Osteoblast (primary cell): ENCODE measurements at regions not wholly inside any gene's neighbourhood (a gene's known extent, or its start where the extent isn't known, plus 50 kb on each side); places are given as distances from the start of the nearest gene placed in this dataset.

Experiments used
- DNase-seq: peaks from one replicate; pipeline ENCODE4 v3.0.0; 2011; ENCODE audit warnings: low spot score, mixed read lengths; ENCODE audit not compliant: insufficient read length; ENCODE audit errors: missing footprints
- H2AFZ ChIP-seq: 2 replicates; pipeline ENCODE4 v1.6.0; 2011; ENCODE audit warnings: mild to moderate bottlenecking, low read length
- H3K27ac ChIP-seq: 2 replicates; pipeline ENCODE4 v1.5.1; 2011; ENCODE audit warnings: mild to moderate bottlenecking, low read depth, low read length, moderate library complexity
- H3K27me3 ChIP-seq: 2 replicates; pipeline ENCODE4 v1.6.0; 2012; ENCODE audit warnings: mild to moderate bottlenecking, control low read depth, inconsistent platforms, low read length, moderate library complexity; ENCODE audit not compliant: insufficient read depth
- H3K36me3 ChIP-seq: 2 replicates; pipeline ENCODE4 v1.5.1; 2011; ENCODE audit warnings: mild to moderate bottlenecking, low read length, control low read depth, moderate library complexity; ENCODE audit not compliant: insufficient read depth
- H3K4me1 ChIP-seq: 2 replicates; pipeline ENCODE4 v1.5.1; 2011; ENCODE audit warnings: mild to moderate bottlenecking, low read length, control low read depth, moderate library complexity; ENCODE audit not compliant: insufficient read depth
- H3K4me2 ChIP-seq: 2 replicates; pipeline ENCODE4 v1.6.0; 2011; ENCODE audit warnings: mild to moderate bottlenecking, low read length; ENCODE audit not compliant: insufficient read depth
- H3K4me3 ChIP-seq: fragments of 200-600 bp; sonication (generic); 3 replicates; pipeline ENCODE4 v1.5.1; 2012; ENCODE audit warnings: mild to moderate bottlenecking, low read length, inconsistent platforms; ENCODE audit not compliant: insufficient read depth
- H3K79me2 ChIP-seq: 2 replicates; pipeline ENCODE4 v1.6.0; 2012; ENCODE audit warnings: mild to moderate bottlenecking, low read length, control low read depth, inconsistent platforms; ENCODE audit not compliant: insufficient read depth
- H3K9me3 ChIP-seq: 2 replicates; pipeline ENCODE4 v1.5.1; 2011; ENCODE audit warnings: low read depth, low read length, control low read depth
- H4K20me1 ChIP-seq: 2 replicates; pipeline ENCODE4 v1.6.0; 2012; ENCODE audit warnings: mild to moderate bottlenecking, low read length, control low read depth; ENCODE audit not compliant: insufficient read depth
- TF ChIP-seq, protein P1 (sequence below): IDR thresholded peaks from 2 replicates; pipeline ENCODE4 v1.5.1; 2011; ENCODE audit warnings: mild to moderate bottlenecking, low read depth, low read length, moderate library complexity; ENCODE audit errors: extremely low read depth

DNA sequence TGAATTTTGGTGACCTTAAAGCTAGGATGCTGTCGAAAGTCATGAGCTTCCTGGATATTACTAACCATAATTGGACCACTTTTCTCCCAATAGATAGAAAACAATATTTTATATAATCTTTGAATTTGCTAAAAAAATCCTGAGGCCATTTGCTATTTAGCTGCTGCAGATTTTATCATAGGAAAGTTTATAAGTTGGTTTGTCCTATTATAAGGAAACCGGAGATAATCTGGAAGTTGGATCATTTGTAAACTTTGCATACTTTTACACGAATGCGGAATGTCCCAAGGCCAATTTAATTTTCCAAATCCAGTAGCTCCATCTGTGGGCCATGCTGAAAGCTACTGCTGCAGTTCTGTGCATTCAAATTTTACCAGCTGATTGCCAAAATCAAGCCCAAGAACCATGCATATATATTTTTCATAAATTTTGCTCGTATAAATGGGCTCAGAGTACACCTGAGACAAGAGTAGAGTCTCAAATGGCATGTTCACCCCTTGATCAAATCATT is 378.3 kb downstream of the FAM181B start:
- DNase-seq, result no peak
- Histone ChIP-seq H4K20me1 (no peaks in the 10 kb centered on the region), H3K27ac (no peak overlapping the region), H3K4me2 (no peak overlapping the region), H3K27me3 (no peaks in the 10 kb centered on the region), H3K79me2 (no peaks in the 10 kb centered on the region), H3K4me3 (no peak overlapping the region), H2AFZ (no peak overlapping the region), H3K9me3 (peaks cover 2% of the 10 kb centered on the region), H3K4me1 (no peaks in the 10 kb centered on the region), H3K36me3 (no peaks in the 10 kb centered on the region)
- TF ChIP-seq, protein P1, sequence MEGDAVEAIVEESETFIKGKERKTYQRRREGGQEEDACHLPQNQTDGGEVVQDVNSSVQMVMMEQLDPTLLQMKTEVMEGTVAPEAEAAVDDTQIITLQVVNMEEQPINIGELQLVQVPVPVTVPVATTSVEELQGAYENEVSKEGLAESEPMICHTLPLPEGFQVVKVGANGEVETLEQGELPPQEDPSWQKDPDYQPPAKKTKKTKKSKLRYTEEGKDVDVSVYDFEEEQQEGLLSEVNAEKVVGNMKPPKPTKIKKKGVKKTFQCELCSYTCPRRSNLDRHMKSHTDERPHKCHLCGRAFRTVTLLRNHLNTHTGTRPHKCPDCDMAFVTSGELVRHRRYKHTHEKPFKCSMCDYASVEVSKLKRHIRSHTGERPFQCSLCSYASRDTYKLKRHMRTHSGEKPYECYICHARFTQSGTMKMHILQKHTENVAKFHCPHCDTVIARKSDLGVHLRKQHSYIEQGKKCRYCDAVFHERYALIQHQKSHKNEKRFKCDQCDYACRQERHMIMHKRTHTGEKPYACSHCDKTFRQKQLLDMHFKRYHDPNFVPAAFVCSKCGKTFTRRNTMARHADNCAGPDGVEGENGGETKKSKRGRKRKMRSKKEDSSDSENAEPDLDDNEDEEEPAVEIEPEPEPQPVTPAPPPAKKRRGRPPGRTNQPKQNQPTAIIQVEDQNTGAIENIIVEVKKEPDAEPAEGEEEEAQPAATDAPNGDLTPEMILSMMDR, result no peak

DNA sequence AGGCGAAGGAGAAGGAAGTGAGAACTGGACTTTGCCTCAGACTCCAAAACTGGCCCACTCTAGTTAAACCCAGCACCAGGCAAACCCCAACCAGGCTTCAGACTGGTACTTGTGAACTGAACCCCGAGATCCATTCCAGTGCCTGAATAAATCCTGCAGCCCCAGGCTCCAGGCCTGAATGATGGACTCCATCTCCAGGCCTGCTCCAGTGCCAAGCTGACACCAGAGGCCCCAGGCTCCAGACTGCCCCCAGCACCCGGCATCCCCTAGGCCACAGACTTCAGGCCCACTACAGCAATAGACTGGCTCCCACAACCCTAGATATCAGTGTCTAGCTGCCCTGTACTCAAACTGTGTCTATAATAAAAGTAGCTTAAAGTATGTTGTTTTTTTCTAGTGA is 406.8 kb downstream of the FAM181B start:
- H3K27ac ChIP-seq, result no peak overlapping the region
- peaks cover 7% of the 10 kb centered on the region for H3K9me3 ChIP-seq
- no peak overlapping the region for H3K4me2 ChIP-seq
- H2AFZ ChIP-seq, result no peak overlapping the region
- no peaks in the 10 kb centered on the region for H3K27me3 ChIP-seq
- no peaks in the 10 kb centered on the region for H3K4me1 ChIP-seq
- no peaks in the 10 kb centered on the region for H4K20me1 ChIP-seq
- no peak for DNase-seq
- H3K36me3 ChIP-seq, result no peaks in the 10 kb centered on the region
- no peak overlapping the region for H3K4me3 ChIP-seq
- H3K79me2 ChIP-seq, result no peaks in the 10 kb centered on the region
- TF ChIP-seq, protein P1, result no peak

DNA sequence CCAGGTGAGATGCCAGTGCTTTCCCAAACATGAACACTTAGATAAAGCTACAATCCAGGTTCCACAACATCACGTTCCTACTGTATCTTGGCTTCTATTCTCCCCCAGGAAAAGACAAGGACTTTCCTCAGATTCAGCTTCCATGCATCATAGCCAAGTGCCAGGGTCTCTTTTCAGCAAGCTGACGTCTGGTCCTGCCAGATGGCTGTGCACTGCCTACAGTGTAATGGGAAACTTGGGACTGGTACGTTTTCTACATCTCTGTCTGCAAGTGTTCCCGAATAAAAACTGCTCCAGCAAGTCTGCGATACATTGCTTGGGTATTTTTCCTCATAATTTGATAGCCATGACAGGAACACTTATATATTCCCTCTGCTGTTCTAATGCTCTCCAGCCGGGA is 412.5 kb downstream of the FAM181B start:
- H3K9me3 ChIP-seq, result peaks cover 9% of the 10 kb centered on the region
- H3K36me3 ChIP-seq, result no peaks in the 10 kb centered on the region
- DNase-seq, result no peak
- H3K27me3 ChIP-seq, result no peaks in the 10 kb centered on the region
- no peak overlapping the region for H3K27ac ChIP-seq
- no peaks in the 10 kb centered on the region for H3K4me1 ChIP-seq
- H3K4me3 ChIP-seq, result no peak overlapping the region
- H4K20me1 ChIP-seq, result no peaks in the 10 kb centered on the region
- no peaks in the 10 kb centered on the region for H3K79me2 ChIP-seq
- no peak overlapping the region for H3K4me2 ChIP-seq
- TF ChIP-seq, protein P1, result no peak
- no peak overlapping the region for H2AFZ ChIP-seq

DNA sequence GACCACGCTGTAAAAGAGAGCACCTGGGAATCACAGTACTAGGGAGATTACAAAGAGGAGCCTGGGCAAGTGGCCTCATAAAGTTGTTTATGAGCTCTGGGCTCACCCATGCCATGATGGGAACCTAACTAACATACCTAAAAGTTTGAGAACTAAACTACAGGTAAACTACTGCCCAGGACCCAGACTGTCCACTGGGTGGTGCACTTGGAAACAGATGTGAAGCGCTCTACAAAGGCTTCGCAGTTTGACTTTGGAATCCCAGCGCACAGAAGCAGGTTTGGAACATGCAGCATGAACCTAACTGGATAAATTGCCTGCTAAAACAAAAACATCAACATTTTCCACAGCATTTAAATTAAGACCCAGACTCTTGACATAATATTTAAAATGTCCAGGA is 418.6 kb downstream of the FAM181B start:
- no peak for DNase-seq
- Histone ChIP-seq H3K4me1 (no peaks in the 10 kb centered on the region), H3K4me2 (no peak overlapping the region), H3K27me3 (no peaks in the 10 kb centered on the region), H3K9me3 (no peaks in the 10 kb centered on the region), H2AFZ (no peak overlapping the region), H3K79me2 (no peaks in the 10 kb centered on the region), H3K4me3 (no peak overlapping the region), H3K36me3 (no peaks in the 10 kb centered on the region), H3K27ac (no peak overlapping the region), H4K20me1 (no peaks in the 10 kb centered on the region)
- TF ChIP-seq, protein P1, result no peak
